GM21390 (cell line): ENCODE measurements at regions not wholly inside any gene's neighbourhood (a gene's known extent, or its start where the extent isn't known, plus 50 kb on each side); places are given as distances from the start of the nearest gene placed in this dataset.
"Not testable (repeated sequence)": the region's sequence is repeated elsewhere in the genome, so short reads cannot be mapped to it uniquely, and the experiment has no call there.

Source experiments
- ATAC-seq: cut with Tn5 transposase; IDR thresholded peaks from one replicate; pipeline ENCODE4 v1.9.1; 2021; ENCODE audit not compliant: unreplicated experiment

- no peak for ATAC-seq
These were observed 521.6 kb upstream of the ZNF337 start for GRCh38 chr20:26218301-26218700.

GRCh38 chr20:26216025-26216424, 519.4 kb upstream of the ZNF337 start:
- no peak for ATAC-seq

GRCh38 chr20:26214991-26215390, 518.3 kb upstream of the ZNF337 start:
- no peak for ATAC-seq

GRCh38 chr20:26209171-26209941, 512.7 kb upstream of the ZNF337 start:
- ATAC-seq = no peak

- ATAC-seq = no peak
These were observed 511.8 kb upstream of the ZNF337 start for GRCh38 chr20:26208296-26209091.

- not testable (repeated sequence) for ATAC-seq
These were observed 511.3 kb upstream of the ZNF337 start for GRCh38 chr20:26207967-26208295.

GRCh38 chr20:26207237-26207966, 510.7 kb upstream of the ZNF337 start:
- no peak for ATAC-seq

GRCh38 chr20:26205350-26205749, 508.7 kb upstream of the ZNF337 start:
- no peak for ATAC-seq

GRCh38 chr20:26201026-26201425, 504.4 kb upstream of the ZNF337 start:
- not testable (repeated sequence) for ATAC-seq

GRCh38 chr20:26187329-26187728, 490.7 kb upstream of the ZNF337 start:
- not testable (repeated sequence) for ATAC-seq

GRCh38 chr20:26183720-26184119, 487.1 kb upstream of the ZNF337 start:
- ATAC-seq = not testable (repeated sequence)

GRCh38 chr20:26181364-26181763, 484.7 kb upstream of the ZNF337 start:
- not testable (repeated sequence) for ATAC-seq

GRCh38 chr20:26171875-26172274, 475.2 kb upstream of the ZNF337 start:
- ATAC-seq = not testable (repeated sequence)

GRCh38 chr20:26169506-26169905, 472.9 kb upstream of the ZNF337 start:
- no peak for ATAC-seq

- no peak for ATAC-seq
These were observed 470.8 kb upstream of the ZNF337 start for GRCh38 chr20:26167499-26167898.

GRCh38 chr20:26163890-26164289, 467.2 kb upstream of the ZNF337 start:
- no peak for ATAC-seq

- ATAC-seq = not testable (repeated sequence)
These were observed 466.5 kb upstream of the ZNF337 start for GRCh38 chr20:26163151-26163550.

GRCh38 chr20:26161741-26162140, 465.1 kb upstream of the ZNF337 start:
- not testable (repeated sequence) for ATAC-seq

- not testable (repeated sequence) for ATAC-seq
These were observed 464.3 kb upstream of the ZNF337 start for GRCh38 chr20:26160916-26161315.

GRCh38 chr20:26154224-26154623, 457.6 kb upstream of the ZNF337 start:
- ATAC-seq = no peak

- no peak for ATAC-seq
These were observed 438.9 kb upstream of the ZNF337 start for GRCh38 chr20:26135325-26136110.
